Activated B cell treated with CpG ODN at 0.5 μM for 24 hours (primary cell): ENCODE measurements at regions not wholly inside any gene's neighbourhood (a gene's known extent, or its start where the extent isn't known, plus 50 kb on each side); places are given as distances from the start of the nearest gene placed in this dataset.
A peak's percentile ranks its signal among the peaks of the same experiment; 100 is the strongest.

ENCODE experiments used
- ATAC-seq: fragments of 200-7000 bp; cut with Tn5 transposase; one replicate; pipeline ENCODE4 v1.10.0; 2021; ENCODE audit warnings: low read depth, mild to moderate bottlenecking, moderate library complexity
- CTCF ChIA-PET: fragments of 350-600 bp; sonication (Branson Sonifier 250); formaldehyde crosslinking; loops from one replicate; lab custom pipeline; 2021; ENCODE audit warnings: antibody characterized with exemption; lab: Charles Lee
- POLR2A ChIA-PET: fragments of 350-600 bp; sonication (Branson Sonifier 250); formaldehyde crosslinking; loops from one replicate; lab custom pipeline; 2021; ENCODE audit warnings: antibody characterized with exemption; lab: Charles Lee
- DNase-seq: peaks from one replicate; pipeline ENCODE4 v3.0.0; 2022
- H3K27ac Mint-ChIP-seq: one replicate; pipeline ENCODE4 v1.8.0; 2020; ENCODE audit warnings: mixed read lengths
- H3K27me3 Mint-ChIP-seq: one replicate; pipeline ENCODE4 v1.8.0; 2021; ENCODE audit warnings: mixed read lengths
- H3K36me3 Mint-ChIP-seq: one replicate; pipeline ENCODE4 v1.8.0; 2021; ENCODE audit warnings: low read depth, mixed read lengths
- H3K4me1 Mint-ChIP-seq: one replicate; pipeline ENCODE4 v1.8.0; 2021; ENCODE audit warnings: mixed read lengths
- H3K4me3 Mint-ChIP-seq: one replicate; pipeline ENCODE4 v1.8.0; 2020; ENCODE audit warnings: mild to moderate bottlenecking, mixed read lengths
- H3K9me3 Mint-ChIP-seq: one replicate; pipeline ENCODE4 v1.8.0; 2020; ENCODE audit warnings: mixed read lengths
- intact Hi-C: fragments of 100-400 bp; cut with micrococcal nuclease; formaldehyde crosslinking; loops from one replicate; pipeline ENCODE4 v1.15.1; 2024
- TF ChIP-seq, protein P1 (sequence below): fragments of 200-600 bp; IDR thresholded peaks from one replicate; pipeline ENCODE4 v1.8.0; 2022; ENCODE audit warnings: antibody characterized with exemption, mild to moderate bottlenecking

DNA sequence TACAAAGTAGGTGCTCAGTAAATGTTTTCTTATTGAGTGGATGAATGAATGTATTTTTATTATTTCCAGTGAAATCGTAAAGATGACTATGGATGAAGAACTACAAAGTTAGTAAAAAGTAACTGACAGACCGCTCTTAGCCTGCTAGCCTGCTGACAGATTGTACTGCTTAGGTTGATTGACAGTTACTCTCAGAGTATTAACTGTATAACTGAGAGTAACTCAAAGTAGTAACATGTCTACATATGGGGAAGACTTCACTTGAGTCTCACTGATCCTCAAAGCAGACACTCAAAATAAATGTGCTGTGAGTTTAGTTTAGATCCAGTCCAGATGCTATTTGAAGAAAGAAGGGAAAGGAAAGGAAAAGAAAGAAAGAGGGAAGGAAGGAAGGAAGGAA lies 272.3 kb upstream of the AMIGO2 start:
- Mint-ChIP-seq H3K4me1 (peaks cover 74% of the 10 kb centered on the region), H3K27me3 (no peaks in the 10 kb centered on the region), H3K36me3 (peaks cover 20% of the 10 kb centered on the region), H3K4me3 (peak overlapping the region; percentile 39), H3K27ac (peak overlapping the region; percentile 85), H3K9me3 (peaks cover 3% of the 10 kb centered on the region)
- DNase-seq (no peak), ATAC-seq (no peak)
- TF ChIP-seq, protein P1, sequence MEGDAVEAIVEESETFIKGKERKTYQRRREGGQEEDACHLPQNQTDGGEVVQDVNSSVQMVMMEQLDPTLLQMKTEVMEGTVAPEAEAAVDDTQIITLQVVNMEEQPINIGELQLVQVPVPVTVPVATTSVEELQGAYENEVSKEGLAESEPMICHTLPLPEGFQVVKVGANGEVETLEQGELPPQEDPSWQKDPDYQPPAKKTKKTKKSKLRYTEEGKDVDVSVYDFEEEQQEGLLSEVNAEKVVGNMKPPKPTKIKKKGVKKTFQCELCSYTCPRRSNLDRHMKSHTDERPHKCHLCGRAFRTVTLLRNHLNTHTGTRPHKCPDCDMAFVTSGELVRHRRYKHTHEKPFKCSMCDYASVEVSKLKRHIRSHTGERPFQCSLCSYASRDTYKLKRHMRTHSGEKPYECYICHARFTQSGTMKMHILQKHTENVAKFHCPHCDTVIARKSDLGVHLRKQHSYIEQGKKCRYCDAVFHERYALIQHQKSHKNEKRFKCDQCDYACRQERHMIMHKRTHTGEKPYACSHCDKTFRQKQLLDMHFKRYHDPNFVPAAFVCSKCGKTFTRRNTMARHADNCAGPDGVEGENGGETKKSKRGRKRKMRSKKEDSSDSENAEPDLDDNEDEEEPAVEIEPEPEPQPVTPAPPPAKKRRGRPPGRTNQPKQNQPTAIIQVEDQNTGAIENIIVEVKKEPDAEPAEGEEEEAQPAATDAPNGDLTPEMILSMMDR, result no peak
- intact Hi-C loops, result no loop called here
- CTCF ChIA-PET, result no interaction called here
- POLR2A ChIA-PET, result no interaction called here

DNA sequence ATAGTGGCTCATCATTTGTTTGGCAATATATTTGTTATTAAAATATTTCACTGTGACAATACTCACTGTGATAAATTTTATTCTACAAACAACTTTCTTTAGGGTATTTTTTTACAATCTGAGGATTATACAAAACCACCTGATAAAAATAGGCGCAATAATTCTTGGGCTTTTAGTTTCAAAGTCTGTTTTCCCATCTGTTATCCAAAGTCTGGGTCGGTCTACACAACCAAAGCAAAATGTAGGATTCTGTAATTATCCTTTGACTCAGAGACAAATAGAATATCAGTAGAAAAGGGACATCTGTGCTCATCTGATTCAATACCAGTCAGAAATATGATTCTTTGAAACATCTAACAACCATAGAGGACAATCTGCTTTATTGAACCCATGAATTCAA lies 271.8 kb upstream of the AMIGO2 start:
- intact Hi-C loops, result no loop called here
- peaks cover 3% of the 10 kb centered on the region for H3K9me3 Mint-ChIP-seq
- DNase-seq (no peak), ATAC-seq (no peak)
- H3K4me3 Mint-ChIP-seq, result no peak overlapping the region
- CTCF ChIA-PET, result no interaction called here
- POLR2A ChIA-PET, result no interaction called here
- no peaks in the 10 kb centered on the region for H3K27me3 Mint-ChIP-seq
- H3K4me1 Mint-ChIP-seq, result peaks cover 74% of the 10 kb centered on the region
- peaks cover 15% of the 10 kb centered on the region for H3K36me3 Mint-ChIP-seq
- TF ChIP-seq, protein P1, result no peak
- H3K27ac Mint-ChIP-seq, result peak overlapping the region; percentile 85

DNA sequence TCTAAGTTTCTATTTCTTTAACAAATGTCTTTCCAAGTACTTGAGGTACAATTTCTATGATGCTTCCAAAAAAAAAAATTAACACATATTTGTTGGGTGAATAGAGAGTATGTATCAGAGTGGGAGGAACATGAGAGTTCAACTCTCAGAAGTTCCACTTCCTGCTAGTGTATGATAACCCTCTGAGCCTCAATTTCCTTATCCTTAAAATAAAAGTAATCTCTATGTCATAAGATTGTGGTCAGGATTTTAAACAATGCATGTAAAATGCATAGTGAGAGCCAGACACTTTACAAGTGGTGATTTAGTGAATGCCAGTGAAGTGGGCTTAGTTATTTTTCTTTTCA lies 270.3 kb upstream of the AMIGO2 start:
- peak; percentile 43 for ATAC-seq
- CTCF ChIA-PET, result interaction anchor here (0.6 kb wide), 1 partner anchor 74 kb away, joined by 4 read pairs; no protein-coding TSS in a partner anchor
- Mint-ChIP-seq H3K36me3 (peaks cover 7% of the 10 kb centered on the region), H3K27ac (peak overlapping the region; percentile 85), H3K9me3 (no peaks in the 10 kb centered on the region), H3K4me3 (no peak overlapping the region), H3K4me1 (peaks cover 59% of the 10 kb centered on the region), H3K27me3 (no peaks in the 10 kb centered on the region)
- intact Hi-C loops, result no loop called here
- DNase-seq, result no peak
- TF ChIP-seq, protein P1, result no peak
- POLR2A ChIA-PET, result interaction anchor here (0.9 kb wide), 1 partner anchor 271 kb away, joined by 3 read pairs; the partner anchor contains the start of genes AMIGO2 and PCED1B

DNA sequence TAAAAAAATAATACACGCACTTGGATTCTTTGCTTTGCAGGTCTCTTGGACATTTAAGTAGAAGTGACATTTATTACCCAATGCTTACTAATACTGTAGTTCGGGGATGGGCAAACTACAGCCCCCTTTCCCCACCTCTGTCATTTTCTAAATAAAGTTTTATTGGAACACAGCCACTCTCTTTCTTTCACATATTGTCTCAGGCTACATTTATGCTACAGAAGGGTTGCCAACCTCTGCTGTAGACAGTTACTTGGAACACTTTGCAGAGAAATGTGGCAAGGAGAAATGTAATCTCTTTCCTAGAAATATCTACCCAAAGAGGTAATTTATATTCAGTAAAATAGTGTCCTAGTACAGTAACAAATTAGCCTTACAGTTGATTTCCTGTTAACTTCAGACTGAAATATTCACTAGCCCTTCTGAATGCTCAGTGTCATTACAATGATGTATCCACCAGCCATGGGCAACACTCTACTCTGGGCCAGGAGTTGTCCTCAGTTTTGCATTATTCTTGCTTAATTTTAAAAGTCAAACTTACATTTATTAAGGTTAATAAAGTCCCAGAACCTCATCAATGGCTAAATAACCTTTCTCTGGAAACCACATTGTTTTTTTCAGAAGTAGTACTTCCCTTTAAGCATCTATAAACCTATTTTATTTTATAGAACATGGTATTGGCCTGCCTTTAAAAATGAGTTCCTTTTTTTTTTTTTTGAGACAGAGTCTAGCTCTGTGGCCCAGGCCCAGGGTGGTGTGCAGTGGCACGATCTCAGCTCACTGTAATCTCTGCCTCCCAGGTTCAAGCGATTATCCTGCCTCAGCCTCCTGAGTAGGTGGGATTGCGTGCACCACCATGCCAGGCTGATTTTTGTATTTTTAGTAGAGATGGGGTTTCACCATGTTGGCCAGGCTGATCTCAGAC lies 269.6 kb upstream of the AMIGO2 start:
- ChIA-PET POLR2A (interaction anchor here (0.8 to 1.4 kb wide), 4 partner anchors 42 to 270 kb away, joined by 3 to 5 read pairs (median 4); partner anchors contain the start of genes AMIGO2 and PCED1B), CTCF (interaction anchor here (0.6 kb wide), 1 partner anchor 73 kb away, joined by 4 read pairs; no protein-coding TSS in a partner anchor)
- TF ChIP-seq, protein P1, result no peak
- H3K4me1 Mint-ChIP-seq, result peaks cover 54% of the 10 kb centered on the region
- no peaks in the 10 kb centered on the region for H3K9me3 Mint-ChIP-seq
- DNase-seq (no peak), ATAC-seq (peak; percentile 57)
- H3K4me3 Mint-ChIP-seq, result no peak overlapping the region
- intact Hi-C loops, result no loop called here
- H3K27ac Mint-ChIP-seq, result peak overlapping the region; percentile 85
- H3K36me3 Mint-ChIP-seq, result peaks cover 7% of the 10 kb centered on the region
- no peaks in the 10 kb centered on the region for H3K27me3 Mint-ChIP-seq

DNA sequence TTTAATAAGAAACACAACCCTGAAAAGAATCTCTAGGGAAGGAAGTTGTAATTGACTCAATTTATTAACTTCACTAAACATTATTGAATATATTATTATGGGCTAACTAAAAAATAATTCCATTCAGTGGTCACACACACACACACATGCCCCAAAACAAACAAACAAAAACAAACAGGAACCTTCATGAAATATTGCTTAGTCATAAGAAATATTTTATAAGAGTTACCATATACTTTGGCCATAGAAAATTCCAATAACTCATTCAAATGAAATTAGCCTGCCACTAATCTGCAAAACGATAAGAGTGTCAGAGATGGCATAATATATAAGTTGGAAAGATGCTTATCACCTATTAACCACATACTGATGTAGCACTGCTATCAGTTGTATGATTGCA lies 268.4 kb upstream of the AMIGO2 start:
- TF ChIP-seq, protein P1, result no peak
- Mint-ChIP-seq H3K4me3 (no peak overlapping the region), H3K36me3 (no peaks in the 10 kb centered on the region), H3K27ac (no peak overlapping the region), H3K27me3 (no peaks in the 10 kb centered on the region), H3K9me3 (no peaks in the 10 kb centered on the region), H3K4me1 (peaks cover 44% of the 10 kb centered on the region)
- DNase-seq, result no peak
- POLR2A ChIA-PET, result interaction anchor here (0.7 to 1.4 kb wide), 3 partner anchors 42 to 137 kb away, joined by 4 to 5 read pairs (median 4); no protein-coding TSS in a partner anchor
- CTCF ChIA-PET, result no interaction called here
- no peak for ATAC-seq
- intact Hi-C loops, result no loop called here
